Neutrophil (primary cell): ENCODE measurements at regions not wholly inside any gene's neighbourhood (a gene's known extent, or its start where the extent isn't known, plus 50 kb on each side); places are given as distances from the start of the nearest gene placed in this dataset.
A peak's percentile ranks its signal among the peaks of the same experiment; 100 is the strongest.

Experiments
- H3K27ac ChIP-seq: fragments of 200-600 bp; sonication (generic); 2 replicates; pipeline ENCODE4 v1.5.1; 2016; ENCODE audit warnings: mild to moderate bottlenecking, moderate library complexity
- H3K27me3 ChIP-seq: fragments of 200-600 bp; sonication (generic); 2 replicates; pipeline ENCODE4 v1.6.0; 2016; ENCODE audit warnings: mild to moderate bottlenecking
- H3K36me3 ChIP-seq: fragments of 200-600 bp; sonication (generic); 2 replicates; pipeline ENCODE4 v1.5.1; 2017
- H3K4me1 ChIP-seq, 2 experiments: fragments of 200-600 bp in 1 of 2; sonication (generic) in 1 of 2; 1 replicate in 1 of 2; 2 replicates in 1 of 2; pipeline versions ENCODE4 v1.5.1 to v1.6.1; 2013 to 2016; ENCODE audit warnings: low read depth in 1 of 2, low read length in 1 of 2, mild to moderate bottlenecking in 1 of 2, moderate library complexity in 1 of 2; ENCODE audit not compliant: control insufficient read depth in 1 of 2, insufficient read depth in 1 of 2
- H3K4me3 ChIP-seq, 2 experiments: fragments of 200-600 bp in 1 of 2; sonication (generic) in 1 of 2; 1 replicate in 1 of 2; 2 replicates in 1 of 2; pipeline ENCODE4 v1.5.1; 2013 to 2016; ENCODE audit warnings: low read depth in 1 of 2, low read length in 1 of 2, mild to moderate bottlenecking in 1 of 2, moderate library complexity in 1 of 2
- H3K9me3 ChIP-seq: fragments of 200-600 bp; sonication (generic); 2 replicates; pipeline ENCODE4 v1.5.1; 2016
- TF ChIP-seq, protein P1 (sequence below): fragments of 200-600 bp; sonication (generic); IDR thresholded peaks from 2 replicates; pipeline ENCODE4 v1.5.1; 2016; ENCODE audit warnings: antibody characterized with exemption

DNA sequence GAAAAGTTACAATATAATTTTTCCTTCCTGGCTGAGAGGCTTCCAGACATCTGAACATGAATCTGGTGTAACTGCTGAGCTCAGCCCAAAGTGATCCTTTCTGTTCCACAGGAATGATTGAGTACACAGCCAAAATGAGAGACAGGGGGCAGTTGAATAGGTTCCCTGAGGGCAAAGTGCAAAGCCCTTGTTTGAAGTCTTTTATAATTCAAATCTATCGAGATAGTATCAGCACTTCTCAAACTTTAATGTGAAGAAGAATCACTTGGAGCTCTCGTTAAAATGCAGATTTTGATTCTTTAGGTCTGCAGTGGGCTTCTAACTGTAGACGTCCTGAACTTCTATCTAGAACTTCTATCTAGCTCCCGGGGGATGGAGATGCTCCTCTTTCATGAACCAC lies 54.4 kb upstream of the BMP2K start:
- Histone ChIP-seq H3K4me1 (peaks cover 18 to 26% of the 10 kb centered on the region in 2 experiments), H3K36me3 (peaks cover 8% of the 10 kb centered on the region), H3K27ac (peak overlapping the region; percentile 69), H3K9me3 (no peaks in the 10 kb centered on the region), H3K27me3 (no peaks in the 10 kb centered on the region), H3K4me3 (peak overlapping the region in 1 of 2 experiments; percentile 56)
- TF ChIP-seq, protein P1, sequence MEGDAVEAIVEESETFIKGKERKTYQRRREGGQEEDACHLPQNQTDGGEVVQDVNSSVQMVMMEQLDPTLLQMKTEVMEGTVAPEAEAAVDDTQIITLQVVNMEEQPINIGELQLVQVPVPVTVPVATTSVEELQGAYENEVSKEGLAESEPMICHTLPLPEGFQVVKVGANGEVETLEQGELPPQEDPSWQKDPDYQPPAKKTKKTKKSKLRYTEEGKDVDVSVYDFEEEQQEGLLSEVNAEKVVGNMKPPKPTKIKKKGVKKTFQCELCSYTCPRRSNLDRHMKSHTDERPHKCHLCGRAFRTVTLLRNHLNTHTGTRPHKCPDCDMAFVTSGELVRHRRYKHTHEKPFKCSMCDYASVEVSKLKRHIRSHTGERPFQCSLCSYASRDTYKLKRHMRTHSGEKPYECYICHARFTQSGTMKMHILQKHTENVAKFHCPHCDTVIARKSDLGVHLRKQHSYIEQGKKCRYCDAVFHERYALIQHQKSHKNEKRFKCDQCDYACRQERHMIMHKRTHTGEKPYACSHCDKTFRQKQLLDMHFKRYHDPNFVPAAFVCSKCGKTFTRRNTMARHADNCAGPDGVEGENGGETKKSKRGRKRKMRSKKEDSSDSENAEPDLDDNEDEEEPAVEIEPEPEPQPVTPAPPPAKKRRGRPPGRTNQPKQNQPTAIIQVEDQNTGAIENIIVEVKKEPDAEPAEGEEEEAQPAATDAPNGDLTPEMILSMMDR = no peak

DNA sequence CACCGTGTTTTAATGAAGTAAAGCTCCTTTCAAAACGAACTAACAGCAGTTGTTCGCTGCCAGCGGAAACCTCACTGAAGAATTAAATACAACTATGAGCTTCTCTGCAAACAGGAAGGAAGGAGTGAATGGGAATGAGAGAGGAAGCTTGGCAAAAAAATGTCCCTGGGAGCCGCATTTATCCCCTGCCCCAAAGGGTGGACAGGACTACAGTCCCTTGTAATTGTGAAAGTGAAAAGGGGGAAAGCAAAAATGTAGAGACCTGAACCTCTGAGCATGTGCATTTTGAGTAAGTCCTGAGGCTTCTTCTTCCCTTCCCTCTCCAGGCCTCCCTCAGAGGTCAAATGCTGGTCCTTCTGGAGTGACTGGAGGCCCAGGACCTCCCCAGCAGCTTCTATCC lies 53.8 kb upstream of the BMP2K start:
- Histone ChIP-seq H3K27ac (peak overlapping the region; percentile 2), H3K27me3 (no peaks in the 10 kb centered on the region), H3K36me3 (peaks cover 8% of the 10 kb centered on the region), H3K4me3 (no peak overlapping the region), H3K9me3 (no peaks in the 10 kb centered on the region), H3K4me1 (peaks cover 23 to 30% of the 10 kb centered on the region in 2 experiments)
- TF ChIP-seq, protein P1 = no peak

DNA sequence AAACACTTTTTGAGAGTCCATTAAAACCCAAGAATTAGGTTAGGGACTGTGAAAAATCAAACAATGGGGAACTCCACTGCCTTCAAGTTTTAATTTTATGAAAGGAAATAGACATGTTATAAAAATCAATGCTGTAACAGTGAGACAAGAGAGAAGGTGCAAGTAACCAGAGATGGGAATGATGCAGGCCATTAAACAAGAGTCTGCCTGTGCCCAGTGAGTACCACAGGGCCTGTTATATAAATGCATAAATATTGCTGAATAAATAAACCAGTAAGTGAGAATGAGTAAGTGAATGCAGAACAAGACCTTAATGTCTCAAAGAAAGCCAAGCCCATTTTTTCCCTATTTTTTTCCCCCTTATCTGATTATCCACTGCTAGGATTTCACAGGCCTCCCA lies 53.3 kb upstream of the BMP2K start:
- Histone ChIP-seq H3K36me3 (peaks cover 8% of the 10 kb centered on the region), H3K9me3 (no peaks in the 10 kb centered on the region), H3K4me3 (no peak overlapping the region), H3K4me1 (peaks cover 23 to 30% of the 10 kb centered on the region in 2 experiments), H3K27me3 (no peaks in the 10 kb centered on the region), H3K27ac (peak overlapping the region; percentile 4)
- TF ChIP-seq, protein P1 = no peak
